ENCODE measurements at regions not wholly inside any gene's neighbourhood (a gene's known extent, or its start where the extent isn't known, plus 50 kb on each side); places are given as distances from the start of the nearest gene placed in this dataset.

- no peaks in the 10 kb centered on the region for H3F3A ChIP-seq (ENCODE audit: insufficient read depth, low read length, poor library complexity, severe bottlenecking)
- H3K27me3 ChIP-seq (ENCODE audit: insufficient read depth, low read depth, low read length), result no peaks in the 10 kb centered on the region
- no peaks in the 10 kb centered on the region for H4K20me1 ChIP-seq (ENCODE audit: insufficient read depth)
- H3K9me3 ChIP-seq (ENCODE audit: low read length), result no peaks in the 10 kb centered on the region
- no peak overlapping the region for H2AFZ ChIP-seq (ENCODE audit: low read depth, low read length)
- TF ChIP-seq REST (IDR thresholded peaks at IDR 0.05; ENCODE audit: borderline replicate concordance) (no peak), MXI1 (conservative IDR thresholded peaks at IDR 0.05; ENCODE audit: poor library complexity, severe bottlenecking) (no peak), POLR2AphosphoS5 (IDR thresholded peaks at IDR 0.05) (no peak), EP300 (conservative IDR thresholded peaks at IDR 0.05; ENCODE audit: poor library complexity, severe bottlenecking) (no peak), TAF1 (IDR thresholded peaks at IDR 0.05; ENCODE audit: low read depth) (no peak), SMC3 (conservative IDR thresholded peaks at IDR 0.05; ENCODE audit: poor library complexity) (no peak), EZH2 (IDR thresholded peaks at IDR 0.05; ENCODE audit: borderline replicate concordance, insufficient read depth, low read length, poor library complexity, severe bottlenecking) (no peak), CTCF (IDR thresholded peaks at IDR 0.05; ENCODE audit: poor library complexity, severe bottlenecking) (no peak), RAD21 (conservative IDR thresholded peaks at IDR 0.05) (no peak)
- no peaks in the 10 kb centered on the region for H3K9me2 ChIP-seq (ENCODE audit: insufficient read depth, low read length)
- H3K36me3 ChIP-seq (ENCODE audit: insufficient read depth, low read length), result no peaks in the 10 kb centered on the region
- no peak overlapping the region for H3K4me2 ChIP-seq (ENCODE audit: low read length)
- H3K79me2 ChIP-seq (replicated peaks; ENCODE audit: insufficient read depth, low read length), result no peaks in the 10 kb centered on the region
- no peak overlapping the region for H3K27ac ChIP-seq (ENCODE audit: low read length)
- H3K9ac ChIP-seq (ENCODE audit: low read length), result no peak overlapping the region
- no peak overlapping the region for H3K4me3 ChIP-seq (ENCODE audit: low read length)
These were observed 116.1 kb upstream of the ZP4 start for GRCh38 chr1:238006779-238007178.

GRCh38 chr1:238005116-238005515 lies 114.4 kb upstream of the ZP4 start:
- no peaks in the 10 kb centered on the region for H3K9me3 ChIP-seq (ENCODE audit: low read length)
- no peaks in the 10 kb centered on the region for H3K9me2 ChIP-seq (ENCODE audit: insufficient read depth, low read length)
- TF ChIP-seq POLR2AphosphoS5 (IDR thresholded peaks at IDR 0.05) (no peak), CTCF (IDR thresholded peaks at IDR 0.05; ENCODE audit: poor library complexity, severe bottlenecking) (no peak), EZH2 (IDR thresholded peaks at IDR 0.05; ENCODE audit: borderline replicate concordance, insufficient read depth, low read length, poor library complexity, severe bottlenecking) (no peak), EP300 (conservative IDR thresholded peaks at IDR 0.05; ENCODE audit: poor library complexity, severe bottlenecking) (no peak), MXI1 (conservative IDR thresholded peaks at IDR 0.05; ENCODE audit: poor library complexity, severe bottlenecking) (no peak), SMC3 (conservative IDR thresholded peaks at IDR 0.05; ENCODE audit: poor library complexity) (no peak), RAD21 (conservative IDR thresholded peaks at IDR 0.05) (no peak), TAF1 (IDR thresholded peaks at IDR 0.05; ENCODE audit: low read depth) (no peak), REST (IDR thresholded peaks at IDR 0.05; ENCODE audit: borderline replicate concordance) (no peak)
- no peaks in the 10 kb centered on the region for H3F3A ChIP-seq (ENCODE audit: insufficient read depth, low read length, poor library complexity, severe bottlenecking)
- H4K20me1 ChIP-seq (ENCODE audit: insufficient read depth), result no peaks in the 10 kb centered on the region
- no peaks in the 10 kb centered on the region for H3K79me2 ChIP-seq (replicated peaks; ENCODE audit: insufficient read depth, low read length)
- no peaks in the 10 kb centered on the region for H3K36me3 ChIP-seq (ENCODE audit: insufficient read depth, low read length)
- H3K27me3 ChIP-seq (ENCODE audit: insufficient read depth, low read depth, low read length), result no peaks in the 10 kb centered on the region
- H3K9ac ChIP-seq (ENCODE audit: low read length), result no peak overlapping the region
- H3K4me2 ChIP-seq (ENCODE audit: low read length), result no peak overlapping the region
- no peak overlapping the region for H3K4me3 ChIP-seq (ENCODE audit: low read length)
- H2AFZ ChIP-seq (ENCODE audit: low read depth, low read length), result no peak overlapping the region
- H3K27ac ChIP-seq (ENCODE audit: low read length), result no peak overlapping the region

All from neural cell (in vitro differentiated cells).